ENCODE measurements at regions not wholly inside any gene's neighbourhood (a gene's known extent, or its start where the extent isn't known, plus 50 kb on each side); places are given as distances from the start of the nearest gene placed in this dataset.
"Not testable (repeated sequence)": the region's sequence is repeated elsewhere in the genome, so short reads cannot be mapped to it uniquely, and the experiment has no call there.

DNA sequence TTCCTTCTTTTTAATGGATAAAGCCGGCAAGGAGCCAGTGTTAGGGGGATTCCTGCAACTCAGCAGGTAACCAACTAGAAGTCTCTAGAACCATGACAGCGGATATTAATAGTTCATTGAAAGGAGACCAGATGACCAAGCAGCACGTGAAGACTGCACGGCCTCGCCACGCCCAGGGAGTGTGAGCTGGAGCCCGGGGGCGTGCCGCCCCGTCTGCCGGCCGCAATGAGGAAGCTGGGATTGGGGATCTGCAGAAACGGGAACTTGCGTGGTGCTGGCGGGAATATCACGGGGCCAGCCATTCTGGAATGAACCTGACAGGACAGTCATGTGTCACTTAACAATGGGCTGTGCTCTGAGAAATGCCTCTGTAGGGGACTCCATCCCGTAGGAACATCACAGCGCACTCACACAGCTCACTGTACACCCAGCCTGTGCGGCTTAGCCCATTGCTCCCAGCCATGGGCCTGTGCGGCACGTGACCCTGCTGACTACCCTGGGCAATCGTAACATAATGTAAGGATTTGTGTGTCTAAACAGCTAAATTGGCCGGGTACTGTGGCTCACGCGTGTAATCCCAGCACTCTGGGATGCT, 4092.8 kb upstream of the TPTE start:
- H3K9me3 Mint-ChIP-seq; intact Hi-C loops (cut with micrococcal nuclease); H3K27me3 Mint-ChIP-seq; H3K4me3 Mint-ChIP-seq; H3K36me3 Mint-ChIP-seq (ENCODE audit: low read depth): not testable (repeated sequence)
- H3K4me1 Mint-ChIP-seq (ENCODE audit: low read depth) = peaks cover 15% of the 10 kb centered on the region
- peak overlapping the region; percentile 87 for H3K27ac Mint-ChIP-seq

DNA sequence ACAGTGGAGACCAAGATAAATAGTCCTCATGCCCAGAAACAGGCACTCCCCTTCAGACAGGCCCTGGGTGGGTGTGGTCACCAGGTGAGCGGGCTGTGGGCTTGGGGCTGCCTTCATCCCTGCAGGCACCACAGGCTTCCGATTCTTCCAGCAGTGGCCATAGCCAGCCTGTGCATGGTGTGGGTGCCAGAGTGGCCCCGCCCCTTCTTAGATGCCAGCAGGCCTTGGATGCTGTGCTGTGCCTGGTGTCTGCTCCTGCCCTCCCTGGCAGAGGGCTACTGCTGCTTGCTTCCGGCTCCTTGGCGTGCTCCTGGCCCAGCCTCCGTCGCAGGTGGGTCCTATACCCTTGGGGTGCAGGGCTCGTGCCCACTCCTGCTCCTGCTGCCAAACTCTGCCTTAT, 4091.5 kb upstream of the TPTE start:
- intact Hi-C loops (cut with micrococcal nuclease); H3K27me3 Mint-ChIP-seq; H3K4me3 Mint-ChIP-seq; H3K36me3 Mint-ChIP-seq (ENCODE audit: low read depth); H3K9me3 Mint-ChIP-seq: not testable (repeated sequence)
- Mint-ChIP-seq H3K27ac (peak overlapping the region; percentile 80), H3K4me1 (ENCODE audit: low read depth) (peaks cover 15% of the 10 kb centered on the region)

DNA sequence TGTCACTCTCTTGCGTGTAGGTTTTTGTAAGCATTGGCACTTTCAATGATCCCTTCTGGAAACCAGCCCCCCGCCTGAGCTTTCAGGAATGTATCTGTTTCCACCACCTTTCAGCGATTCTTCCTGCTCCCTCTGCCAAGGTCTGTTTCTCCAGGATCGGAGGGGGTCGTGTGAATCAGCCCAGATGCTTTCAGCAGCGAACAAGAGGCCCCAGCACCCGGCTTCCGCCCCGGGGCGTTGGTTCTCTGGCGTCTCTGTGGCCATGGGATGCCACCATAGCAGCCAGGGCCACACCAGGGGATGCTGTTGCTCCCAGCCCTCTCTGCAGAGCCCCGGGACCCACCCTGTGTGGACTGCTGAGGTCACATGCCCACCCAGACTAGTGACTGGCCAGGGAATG, 4088.2 kb upstream of the TPTE start:
- H3K27ac Mint-ChIP-seq; H3K4me3 Mint-ChIP-seq; H3K9me3 Mint-ChIP-seq; intact Hi-C loops (cut with micrococcal nuclease); H3K36me3 Mint-ChIP-seq (ENCODE audit: low read depth); H3K27me3 Mint-ChIP-seq: not testable (repeated sequence)
- peaks cover 17% of the 10 kb centered on the region for H3K4me1 Mint-ChIP-seq (ENCODE audit: low read depth)

DNA sequence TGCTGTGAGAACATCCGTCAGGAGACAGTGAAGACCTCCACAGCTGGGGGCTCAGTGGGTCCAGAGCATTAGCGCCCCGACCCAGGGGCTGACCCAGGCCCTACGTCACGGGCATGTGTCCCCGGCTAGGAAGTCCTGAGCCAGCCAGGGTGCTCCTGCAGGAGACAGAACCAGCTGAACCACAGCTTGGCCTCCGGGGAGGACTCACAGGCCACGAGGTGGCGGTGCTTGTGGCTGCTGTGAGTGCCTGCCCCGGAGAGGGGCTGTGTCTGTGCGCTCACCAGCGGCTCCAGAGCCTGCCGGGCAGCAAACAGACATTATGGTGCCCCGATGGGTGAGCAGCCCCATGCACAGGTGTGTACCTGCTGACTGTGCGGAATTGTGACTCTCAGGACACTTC, 4085.2 kb upstream of the TPTE start:
- H3K36me3 Mint-ChIP-seq (ENCODE audit: low read depth) = not testable (repeated sequence)

DNA sequence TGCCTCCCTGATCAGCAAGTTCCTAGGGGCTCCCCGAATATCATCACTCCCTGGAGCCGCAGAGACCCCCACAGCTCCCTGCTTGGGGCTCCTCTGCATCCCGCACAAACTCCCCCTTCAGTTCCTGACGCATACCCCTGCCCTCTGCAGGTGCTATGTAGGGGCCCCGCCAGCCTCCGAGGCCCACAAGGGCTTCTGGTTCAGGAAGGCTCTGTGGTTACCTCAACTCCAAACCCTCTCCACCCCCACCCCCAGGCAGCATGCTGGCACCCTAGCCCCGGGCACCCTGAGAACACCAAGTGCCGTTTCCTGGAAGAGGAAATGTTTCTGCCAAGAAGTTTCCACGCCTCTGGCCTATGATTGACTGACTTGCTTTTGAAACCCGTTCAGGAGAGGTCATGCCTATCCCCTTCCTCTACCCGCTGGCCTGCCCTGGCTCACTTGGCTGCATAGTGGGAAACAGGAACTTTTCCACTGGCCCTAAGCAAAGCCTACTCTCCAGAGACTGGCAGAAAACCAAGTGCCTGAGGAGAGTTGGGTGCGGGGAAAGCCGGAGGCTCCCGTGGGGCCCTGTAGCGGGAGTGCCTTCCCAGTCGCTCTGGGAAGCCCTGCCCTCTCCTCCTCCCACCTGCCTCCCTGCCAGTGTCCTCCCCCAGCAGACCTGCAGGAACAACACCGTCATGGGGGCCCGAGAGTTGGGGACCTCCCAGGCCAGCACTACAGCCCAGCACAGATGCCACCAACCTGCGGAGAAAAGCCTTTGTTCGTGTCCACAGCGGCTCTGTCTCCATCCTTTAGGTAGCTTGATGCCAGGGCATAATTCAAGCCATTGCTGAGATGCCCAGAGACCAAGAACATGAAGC, 4084.2 kb upstream of the TPTE start:
- H3K27me3 Mint-ChIP-seq; intact Hi-C loops (cut with micrococcal nuclease); H3K9me3 Mint-ChIP-seq; H3K4me1 Mint-ChIP-seq (ENCODE audit: low read depth); H3K36me3 Mint-ChIP-seq (ENCODE audit: low read depth); H3K4me3 Mint-ChIP-seq: not testable (repeated sequence)
- peak overlapping the region; percentile 77 for H3K27ac Mint-ChIP-seq

More for the DNA sequence above, 4085.2 kb upstream of the TPTE start:
- intact Hi-C loops (cut with micrococcal nuclease); H3K9me3 Mint-ChIP-seq; H3K4me3 Mint-ChIP-seq; H3K27ac Mint-ChIP-seq; H3K4me1 Mint-ChIP-seq (ENCODE audit: low read depth); H3K27me3 Mint-ChIP-seq: not testable (repeated sequence)

DNA sequence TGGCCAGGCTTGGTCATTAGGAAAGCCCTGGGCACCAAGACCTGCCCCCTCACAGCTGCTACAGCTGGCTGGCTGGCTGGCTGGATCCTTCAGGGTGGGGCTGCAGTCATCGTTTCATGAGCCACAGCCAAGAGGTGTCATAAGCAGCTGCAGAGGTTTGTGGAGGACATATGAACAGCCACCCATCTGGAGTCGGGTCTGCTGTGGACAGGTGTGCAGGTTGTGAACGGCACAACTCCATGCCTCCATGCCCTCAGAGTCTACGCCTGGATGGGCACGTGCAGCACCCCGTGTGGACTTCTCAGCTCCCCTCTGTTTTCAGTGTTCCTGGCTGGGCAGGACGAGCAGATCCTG, 4083.6 kb upstream of the TPTE start:
- H3K9me3 Mint-ChIP-seq; intact Hi-C loops (cut with micrococcal nuclease); H3K36me3 Mint-ChIP-seq (ENCODE audit: low read depth); H3K27me3 Mint-ChIP-seq; H3K4me3 Mint-ChIP-seq; H3K4me1 Mint-ChIP-seq (ENCODE audit: low read depth): not testable (repeated sequence)
- peak overlapping the region; percentile 77 for H3K27ac Mint-ChIP-seq

DNA sequence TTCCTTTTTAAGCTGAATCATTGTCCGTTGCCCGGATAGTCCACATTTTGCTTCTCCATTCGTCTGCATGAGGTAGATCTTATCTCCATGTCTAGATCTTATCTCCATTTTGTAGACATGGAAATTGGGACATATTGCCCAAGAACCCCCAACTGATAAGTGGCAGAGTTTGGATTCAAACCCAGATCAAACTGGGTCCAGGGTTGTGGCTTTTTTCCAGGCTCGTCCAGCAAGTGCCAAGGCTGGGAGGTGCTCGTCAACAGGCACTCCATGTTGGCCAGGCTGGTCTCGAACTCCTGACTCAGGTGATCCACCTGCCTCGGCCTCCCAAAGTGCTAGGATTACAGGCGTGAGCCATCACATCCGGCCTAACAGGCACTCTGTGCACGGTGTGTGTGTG, 4082.3 kb upstream of the TPTE start:
- H3K4me3 Mint-ChIP-seq; H3K9me3 Mint-ChIP-seq; H3K36me3 Mint-ChIP-seq (ENCODE audit: low read depth); H3K4me1 Mint-ChIP-seq (ENCODE audit: low read depth); intact Hi-C loops (cut with micrococcal nuclease); H3K27me3 Mint-ChIP-seq; H3K27ac Mint-ChIP-seq: not testable (repeated sequence)

DNA sequence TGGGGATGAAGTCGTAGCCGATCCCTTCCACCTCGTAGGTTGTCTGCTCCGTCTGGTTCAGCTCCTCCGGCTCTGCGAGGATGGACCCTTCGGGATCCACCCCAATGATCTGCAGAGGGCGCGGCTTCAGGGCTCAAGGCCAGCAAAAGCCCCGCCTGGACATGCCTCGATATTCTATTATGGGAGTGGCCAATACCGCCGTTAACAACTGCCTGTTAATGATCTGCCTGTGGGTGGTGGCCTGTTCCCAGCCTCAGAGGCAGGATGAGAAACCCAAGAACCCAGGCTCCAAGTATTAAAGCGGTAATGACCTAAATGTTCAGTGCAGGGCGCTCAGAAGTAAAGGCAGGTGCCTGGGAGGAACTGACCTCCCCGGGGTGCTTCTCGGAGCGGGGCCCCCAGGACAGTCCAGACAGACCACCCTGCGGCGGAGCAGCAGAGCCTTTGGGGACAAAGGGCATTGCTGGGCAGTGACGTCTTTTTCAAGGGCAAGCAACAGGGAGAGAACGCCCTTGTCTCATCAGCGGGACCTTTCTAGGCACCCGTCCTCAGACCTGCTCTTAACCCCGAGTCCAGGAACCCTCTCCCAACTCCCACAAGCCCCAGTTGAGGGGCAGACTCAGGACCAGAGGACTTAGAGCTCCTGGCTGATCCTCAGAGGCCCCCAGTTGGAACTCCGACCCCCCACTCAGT, 4066.6 kb upstream of the TPTE start:
- H3K9me3 Mint-ChIP-seq; intact Hi-C loops (cut with micrococcal nuclease); H3K36me3 Mint-ChIP-seq (ENCODE audit: low read depth); H3K4me1 Mint-ChIP-seq (ENCODE audit: low read depth); H3K4me3 Mint-ChIP-seq; H3K27me3 Mint-ChIP-seq; H3K27ac Mint-ChIP-seq: not testable (repeated sequence)

DNA sequence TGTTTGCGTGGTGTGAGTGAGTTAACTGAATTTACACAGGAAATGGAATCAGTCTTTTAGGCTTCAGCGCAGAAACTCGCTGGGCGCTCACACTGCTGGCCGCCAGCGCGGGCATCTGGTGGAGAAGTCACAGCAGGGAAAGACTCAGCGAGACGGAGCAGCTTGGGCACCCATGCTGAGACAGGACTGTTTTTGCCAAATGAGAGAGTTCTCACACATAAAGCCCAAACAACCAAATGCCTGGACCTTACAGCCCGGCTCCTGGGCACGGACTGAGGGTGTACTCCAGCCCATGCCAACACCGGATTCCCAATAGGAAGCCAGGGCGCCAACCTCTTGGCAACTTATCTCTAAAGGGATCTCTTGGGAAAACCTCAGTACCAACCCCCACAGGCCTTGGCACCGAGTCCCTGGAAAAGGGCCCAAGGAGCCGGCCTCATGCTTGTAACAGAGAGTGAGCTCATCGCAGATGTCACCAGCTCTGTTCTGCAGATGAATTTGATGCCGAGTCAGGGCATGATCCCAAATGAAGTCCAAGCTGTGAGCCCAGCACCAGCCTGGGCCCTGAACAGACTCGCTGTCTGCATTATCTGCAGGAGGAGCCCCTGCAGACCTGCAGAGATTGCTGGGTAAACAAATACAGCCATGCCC, 4065.2 kb upstream of the TPTE start:
- H3K36me3 Mint-ChIP-seq (ENCODE audit: low read depth); H3K27ac Mint-ChIP-seq; H3K27me3 Mint-ChIP-seq; H3K9me3 Mint-ChIP-seq; H3K4me1 Mint-ChIP-seq (ENCODE audit: low read depth); H3K4me3 Mint-ChIP-seq; intact Hi-C loops (cut with micrococcal nuclease): not testable (repeated sequence)

DNA sequence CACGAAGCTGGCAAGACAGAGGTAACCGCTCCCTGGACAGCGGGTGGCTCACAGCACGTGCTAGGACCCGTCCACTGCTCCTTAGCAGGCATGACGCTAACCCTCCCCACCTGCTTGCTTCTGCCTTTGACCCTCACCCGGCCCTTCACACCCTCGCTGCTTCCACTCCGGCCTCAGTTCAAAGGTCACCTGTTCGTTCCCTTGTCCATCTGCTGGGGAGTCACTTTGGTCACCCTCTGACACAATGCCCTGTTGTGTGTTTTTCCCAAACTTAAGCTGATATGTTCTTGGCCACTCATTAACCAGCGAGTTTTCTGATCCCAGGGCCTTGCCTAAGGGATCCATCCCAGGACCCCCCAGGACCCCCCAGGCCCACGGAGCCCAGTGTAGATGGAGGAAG, 4061.6 kb upstream of the TPTE start:
- H3K27ac Mint-ChIP-seq; intact Hi-C loops (cut with micrococcal nuclease); H3K4me1 Mint-ChIP-seq (ENCODE audit: low read depth); H3K36me3 Mint-ChIP-seq (ENCODE audit: low read depth); H3K4me3 Mint-ChIP-seq; H3K9me3 Mint-ChIP-seq; H3K27me3 Mint-ChIP-seq: not testable (repeated sequence)

DNA sequence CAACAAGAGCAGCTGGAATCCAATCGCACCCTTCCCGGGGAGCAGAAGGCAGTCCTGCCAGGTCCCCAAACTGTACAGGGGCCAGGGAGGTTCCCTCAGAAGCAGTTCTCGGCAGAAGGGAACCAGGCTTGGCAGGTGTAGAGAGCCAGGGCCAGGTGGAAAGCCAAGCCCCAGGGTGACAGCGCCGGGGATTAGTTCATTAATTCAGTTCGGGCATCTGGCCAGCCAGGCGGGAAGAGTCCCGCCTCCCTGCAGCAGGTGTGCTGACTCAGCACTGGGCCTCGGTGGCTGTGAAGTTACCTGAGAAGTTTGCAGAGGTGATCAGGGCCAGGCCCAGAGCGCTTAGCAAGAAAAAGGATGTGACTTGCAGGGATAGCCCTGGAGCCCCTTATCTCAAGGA, 4060.0 kb upstream of the TPTE start:
- H3K36me3 Mint-ChIP-seq (ENCODE audit: low read depth); H3K9me3 Mint-ChIP-seq; H3K4me3 Mint-ChIP-seq; H3K4me1 Mint-ChIP-seq (ENCODE audit: low read depth); H3K27me3 Mint-ChIP-seq; H3K27ac Mint-ChIP-seq; intact Hi-C loops (cut with micrococcal nuclease): not testable (repeated sequence)

DNA sequence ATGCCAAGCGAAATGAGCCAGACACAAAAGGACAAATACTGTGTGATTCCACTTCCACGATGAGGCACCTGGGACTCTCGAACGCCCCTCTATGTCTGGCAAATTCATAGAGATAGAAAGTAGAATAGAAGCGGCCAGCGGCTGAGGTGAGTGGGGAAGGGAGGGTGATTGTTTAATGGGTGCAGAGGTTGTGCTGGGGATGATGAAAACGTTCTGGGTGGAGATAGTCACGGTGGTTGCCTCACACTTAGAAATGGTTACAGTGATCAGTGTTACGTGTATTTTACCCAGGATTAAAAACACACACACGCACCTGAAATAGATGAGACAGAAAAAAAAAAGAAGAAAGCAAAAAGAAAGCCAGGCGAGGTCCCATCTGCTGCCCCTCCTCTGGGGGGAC, 4057.0 kb upstream of the TPTE start:
- H3K9me3 Mint-ChIP-seq, H3K4me3 Mint-ChIP-seq: not testable (repeated sequence)

DNA sequence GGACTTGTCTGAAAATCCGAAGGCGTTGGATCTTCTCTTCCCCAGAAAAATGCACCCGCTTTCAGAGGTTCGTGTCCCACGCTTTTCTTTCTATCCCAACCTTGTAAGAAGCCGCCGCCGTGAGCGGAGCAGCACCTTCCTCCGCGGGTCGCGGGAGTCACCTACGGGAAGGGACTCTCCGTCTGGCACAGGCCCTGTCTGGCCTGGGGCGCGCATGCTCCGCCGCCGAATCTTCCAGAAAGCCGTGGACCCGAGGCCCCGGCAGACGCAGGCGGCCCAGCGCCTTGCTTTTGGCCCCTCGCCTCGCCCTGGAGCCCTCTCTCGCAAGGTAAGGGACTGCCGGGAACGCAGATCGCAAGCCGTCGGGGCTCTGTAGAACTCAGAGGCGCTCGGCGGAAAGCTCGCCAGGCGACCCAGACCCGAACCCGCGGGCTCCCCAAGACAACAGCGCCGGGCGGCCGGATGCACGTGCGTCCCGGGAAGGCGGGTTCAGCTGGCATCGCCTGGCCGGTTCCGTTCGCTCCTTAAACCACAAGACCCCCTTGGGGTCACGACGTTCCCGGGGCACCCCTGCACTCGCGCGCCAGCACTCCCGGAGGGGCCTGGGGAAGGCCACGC, 4055.2 kb upstream of the TPTE start:
- H3K4me1 Mint-ChIP-seq (ENCODE audit: low read depth); H3K9me3 Mint-ChIP-seq; H3K27me3 Mint-ChIP-seq; H3K36me3 Mint-ChIP-seq (ENCODE audit: low read depth); H3K27ac Mint-ChIP-seq; H3K4me3 Mint-ChIP-seq; intact Hi-C loops (cut with micrococcal nuclease): not testable (repeated sequence)

More for the DNA sequence above, 4057.0 kb upstream of the TPTE start:
- H3K27ac Mint-ChIP-seq; H3K4me1 Mint-ChIP-seq (ENCODE audit: low read depth); intact Hi-C loops (cut with micrococcal nuclease); H3K36me3 Mint-ChIP-seq (ENCODE audit: low read depth); H3K27me3 Mint-ChIP-seq: not testable (repeated sequence)

DNA sequence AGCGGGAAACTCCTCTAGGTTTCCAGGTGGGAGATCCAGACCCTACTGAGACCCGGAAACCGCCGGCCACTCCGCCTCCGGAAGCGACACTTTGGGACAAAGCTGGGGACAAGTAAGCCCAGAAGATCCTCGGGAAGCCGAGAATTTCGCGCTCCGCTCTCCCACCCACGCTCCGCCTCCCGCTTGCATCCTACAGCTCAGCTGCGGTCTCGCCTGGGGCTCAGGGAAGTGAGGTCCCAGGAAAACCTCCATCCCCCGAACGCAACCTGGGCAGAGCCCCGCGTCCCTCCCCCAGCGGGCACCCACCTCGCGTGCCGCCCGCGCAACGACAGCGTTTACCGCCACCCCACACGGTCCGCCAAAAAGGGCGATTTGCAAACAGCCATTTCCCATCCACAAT, 4054.7 kb upstream of the TPTE start:
- H3K4me1 Mint-ChIP-seq (ENCODE audit: low read depth); H3K27ac Mint-ChIP-seq; H3K27me3 Mint-ChIP-seq; H3K9me3 Mint-ChIP-seq; H3K4me3 Mint-ChIP-seq; H3K36me3 Mint-ChIP-seq (ENCODE audit: low read depth); intact Hi-C loops (cut with micrococcal nuclease): not testable (repeated sequence)

Measured in dendritic cell treated with granulocyte-macrophage colony-stimulating factor and Interleukin-4, amounts not matched to agents 40 ng/mL and 50 ng/mL, for 4 days (primary cell).